ENCODE measurements at regions not wholly inside any gene's neighbourhood (a gene's known extent, or its start where the extent isn't known, plus 50 kb on each side); places are given as distances from the start of the nearest gene placed in this dataset.
"Not testable (repeated sequence)": the region's sequence is repeated elsewhere in the genome, so short reads cannot be mapped to it uniquely, and the experiment has no call there.

DNA sequence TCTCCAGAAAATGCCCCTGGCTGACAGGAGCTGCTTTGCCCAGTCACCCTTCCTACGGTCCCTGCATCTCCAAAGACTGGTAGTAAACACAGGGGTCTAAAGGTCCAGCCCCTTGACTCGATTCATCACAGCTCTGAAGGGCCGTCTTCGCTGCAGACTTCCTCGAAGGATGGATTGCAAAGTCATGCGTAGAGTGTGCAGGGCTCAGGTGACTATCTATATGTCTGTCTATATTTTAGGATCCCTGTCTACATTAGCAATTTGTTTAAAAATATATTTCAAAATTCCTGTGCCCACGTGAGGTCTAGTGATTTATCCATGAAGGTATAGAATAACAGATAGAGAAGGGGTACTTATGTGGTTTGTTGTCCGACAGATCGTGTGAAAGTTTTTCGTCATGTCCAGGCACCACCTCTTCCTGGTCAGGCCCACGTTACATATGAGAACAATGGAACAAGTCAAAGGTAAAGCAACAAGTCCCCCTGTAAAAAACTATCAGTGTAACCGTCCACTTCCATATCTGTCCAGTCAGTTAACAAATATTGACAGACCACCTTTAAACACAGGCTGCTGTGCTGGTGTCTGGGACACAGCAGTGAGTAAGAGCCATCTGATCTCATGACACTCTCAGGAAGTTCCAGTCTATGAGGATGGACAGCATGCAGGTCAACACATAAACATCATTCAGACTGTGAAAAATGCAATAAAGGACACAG, 127.7 kb upstream of the SULF2 start (continued):
- TF ChIP-seq, protein P1, sequence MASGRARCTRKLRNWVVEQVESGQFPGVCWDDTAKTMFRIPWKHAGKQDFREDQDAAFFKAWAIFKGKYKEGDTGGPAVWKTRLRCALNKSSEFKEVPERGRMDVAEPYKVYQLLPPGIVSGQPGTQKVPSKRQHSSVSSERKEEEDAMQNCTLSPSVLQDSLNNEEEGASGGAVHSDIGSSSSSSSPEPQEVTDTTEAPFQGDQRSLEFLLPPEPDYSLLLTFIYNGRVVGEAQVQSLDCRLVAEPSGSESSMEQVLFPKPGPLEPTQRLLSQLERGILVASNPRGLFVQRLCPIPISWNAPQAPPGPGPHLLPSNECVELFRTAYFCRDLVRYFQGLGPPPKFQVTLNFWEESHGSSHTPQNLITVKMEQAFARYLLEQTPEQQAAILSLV (CRISPR knock-in tag; IDR thresholded peaks at IDR 0.05; ENCODE audit: borderline replicate concordance), result peak; percentile 51; the same call in 1 of the 2 replicates
- TF ChIP-seq GFI1 (CRISPR knock-in tag; IDR thresholded peaks at IDR 0.05; ENCODE audit: borderline replicate concordance), result peak; percentile 58; the same call in 1 of the 2 replicates
- peak; percentile 63; the same call in 1 of the 2 replicates for TF ChIP-seq ZNF761 (CRISPR knock-in tag; conservative IDR thresholded peaks at IDR 0.05)
- TF ChIP-seq SALL1 (CRISPR knock-in tag; IDR thresholded peaks at IDR 0.05), result peak; percentile 83; the same call in 1 of the 2 replicates
- TF ChIP-seq POGZ (CRISPR knock-in tag; IDR thresholded peaks at IDR 0.05), result 0 out of 2 replicates have a peak, but pooled peaks have one; percentile 52
- 0 out of 2 replicates have a peak, but pooled peaks have one; percentile 47 for TF ChIP-seq SMARCC2 (IDR thresholded peaks at IDR 0.05)
- peak; percentile 91 for TF ChIP-seq GATAD2A (CRISPR knock-in tag; IDR thresholded peaks at IDR 0.05)
- TF ChIP-seq SOX5 (CRISPR knock-in tag; IDR thresholded peaks at IDR 0.05; ENCODE audit: borderline replicate concordance), result peak; percentile 98
- TF ChIP-seq ZNF121 (CRISPR knock-in tag; IDR thresholded peaks at IDR 0.05), result peak; percentile 53; the same call in 1 of the 2 replicates
- TF ChIP-seq IRF2 (CRISPR knock-in tag; IDR thresholded peaks at IDR 0.05), result peak; percentile 84
- TF ChIP-seq ZBTB26 (CRISPR knock-in tag; IDR thresholded peaks at IDR 0.05; ENCODE audit: borderline replicate concordance), result 0 out of 2 replicates have a peak, but pooled peaks have one; percentile 17
- TF ChIP-seq, protein P2, sequence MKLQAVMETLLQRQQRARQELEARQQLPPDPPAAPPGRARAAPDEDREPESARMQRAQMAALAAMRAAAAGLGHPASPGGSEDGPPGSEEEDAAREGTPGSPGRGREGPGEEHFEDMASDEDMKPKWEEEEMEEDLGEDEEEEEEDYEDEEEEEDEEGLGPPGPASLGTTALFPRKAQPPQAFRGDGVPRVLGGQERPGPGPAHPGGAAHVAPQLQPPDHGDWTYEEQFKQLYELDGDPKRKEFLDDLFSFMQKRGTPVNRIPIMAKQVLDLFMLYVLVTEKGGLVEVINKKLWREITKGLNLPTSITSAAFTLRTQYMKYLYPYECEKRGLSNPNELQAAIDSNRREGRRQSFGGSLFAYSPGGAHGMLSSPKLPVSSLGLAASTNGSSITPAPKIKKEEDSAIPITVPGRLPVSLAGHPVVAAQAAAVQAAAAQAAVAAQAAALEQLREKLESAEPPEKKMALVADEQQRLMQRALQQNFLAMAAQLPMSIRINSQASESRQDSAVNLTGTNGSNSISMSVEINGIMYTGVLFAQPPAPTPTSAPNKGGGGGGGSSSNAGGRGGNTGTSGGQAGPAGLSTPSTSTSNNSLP (IDR thresholded peaks at IDR 0.05; ENCODE audit: low read depth, low read length), result peak; percentile 37
- 0 out of 2 replicates have a peak, but pooled peaks have one; percentile 64 for TF ChIP-seq ZNF318 (CRISPR knock-in tag; IDR thresholded peaks at IDR 0.05)
- TF ChIP-seq NR2F6 (IDR thresholded peaks at IDR 0.05), result not testable (repeated sequence)
- peak; percentile 85 for TF ChIP-seq NR2F6 (CRISPR knock-in tag; IDR thresholded peaks at IDR 0.05)
- peak; percentile 69; the same call in 1 of the 2 replicates for TF ChIP-seq SIX4 (CRISPR knock-in tag; IDR thresholded peaks at IDR 0.05)
- peak; percentile 96 for TF ChIP-seq ZNF614 (CRISPR knock-in tag; IDR thresholded peaks at IDR 0.05; ENCODE audit: borderline replicate concordance)
